H1 (cell line): ENCODE measurements at regions not wholly inside any gene's neighbourhood (a gene's known extent, or its start where the extent isn't known, plus 50 kb on each side); places are given as distances from the start of the nearest gene placed in this dataset.

Experiments used
- BACH1 ChIP-seq: IDR thresholded peaks from 2 replicates; pipeline ENCODE4 v1.6.1; 2012; ENCODE audit warnings: low read length, improper control_type of control experiment
- KDM5A ChIP-seq: fragments of 200-600 bp; IDR thresholded peaks from 2 replicates; pipeline ENCODE4 v1.7.1; 2012; ENCODE audit warnings: mild to moderate bottlenecking, low read length, inconsistent platforms, mixed read lengths
- SIRT6 ChIP-seq: IDR thresholded peaks from one replicate; pipeline ENCODE4 v1.7.1; 2012; ENCODE audit warnings: low read length, inconsistent platforms
- ZNF274 ChIP-seq: IDR thresholded peaks from 2 replicates; pipeline ENCODE4 v1.7.0; 2012; ENCODE audit warnings: low read length, borderline replicate concordance; ENCODE audit errors: extremely low read depth
- TF ChIP-seq, protein P1 (sequence below): IDR thresholded peaks from 2 replicates; pipeline ENCODE4 v1.6.1; 2012; ENCODE audit warnings: inconsistent platforms
- TF ChIP-seq, protein P2 (sequence below), 3 experiments: IDR thresholded peaks; 1 replicate in 2 of 3; 2 replicates in 1 of 3; pipeline versions ENCODE4 v1.5.1 to v1.6.1; 2011; ENCODE audit warnings: low read length in 3 of 3, mild to moderate bottlenecking in 3 of 3, inconsistent platforms in 2 of 3, low read depth in 1 of 3, moderate library complexity in 1 of 3; ENCODE audit not compliant: insufficient read depth in 1 of 3; ENCODE audit errors: control extremely low read depth in 1 of 3

DNA sequence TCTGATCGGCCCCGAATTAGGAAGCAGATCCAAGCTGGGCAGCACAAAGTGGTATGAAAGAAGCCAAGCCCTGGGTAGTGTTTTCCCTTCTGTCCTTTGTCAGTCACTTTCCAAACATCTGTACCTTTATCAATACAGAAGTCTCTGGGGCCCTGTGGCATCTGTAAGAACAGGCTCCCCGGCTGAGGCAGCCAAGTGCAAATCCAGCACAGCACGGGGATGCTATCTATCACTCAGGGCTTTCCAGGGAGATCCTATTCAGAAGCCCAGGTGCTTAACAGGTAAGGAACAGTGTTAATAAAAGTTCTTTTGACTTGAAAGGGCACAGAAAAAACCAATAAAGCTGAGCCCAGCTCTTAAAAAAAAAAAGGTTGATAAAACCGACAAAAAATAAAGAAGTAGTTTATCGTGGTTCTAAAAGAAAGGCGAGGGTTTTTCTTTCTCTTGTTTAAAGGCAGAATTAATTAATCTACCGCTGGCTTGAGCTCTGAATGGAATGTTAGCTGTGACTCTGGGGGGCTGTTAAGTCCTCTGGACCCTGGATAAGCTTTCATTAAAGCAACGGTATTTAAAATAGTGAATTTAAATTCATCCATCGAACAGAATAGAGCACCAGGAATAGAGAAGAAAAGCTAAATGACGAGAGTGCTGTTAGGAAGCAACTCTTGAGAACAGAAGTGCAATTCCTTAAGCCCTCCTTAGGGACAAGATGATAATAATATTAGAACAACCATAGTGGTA, 119.1 kb upstream of the GATB start (continued):
- TF ChIP-seq, protein P1, sequence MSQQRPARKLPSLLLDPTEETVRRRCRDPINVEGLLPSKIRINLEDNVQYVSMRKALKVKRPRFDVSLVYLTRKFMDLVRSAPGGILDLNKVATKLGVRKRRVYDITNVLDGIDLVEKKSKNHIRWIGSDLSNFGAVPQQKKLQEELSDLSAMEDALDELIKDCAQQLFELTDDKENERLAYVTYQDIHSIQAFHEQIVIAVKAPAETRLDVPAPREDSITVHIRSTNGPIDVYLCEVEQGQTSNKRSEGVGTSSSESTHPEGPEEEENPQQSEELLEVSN = no peak
- TF ChIP-seq, protein P2, sequence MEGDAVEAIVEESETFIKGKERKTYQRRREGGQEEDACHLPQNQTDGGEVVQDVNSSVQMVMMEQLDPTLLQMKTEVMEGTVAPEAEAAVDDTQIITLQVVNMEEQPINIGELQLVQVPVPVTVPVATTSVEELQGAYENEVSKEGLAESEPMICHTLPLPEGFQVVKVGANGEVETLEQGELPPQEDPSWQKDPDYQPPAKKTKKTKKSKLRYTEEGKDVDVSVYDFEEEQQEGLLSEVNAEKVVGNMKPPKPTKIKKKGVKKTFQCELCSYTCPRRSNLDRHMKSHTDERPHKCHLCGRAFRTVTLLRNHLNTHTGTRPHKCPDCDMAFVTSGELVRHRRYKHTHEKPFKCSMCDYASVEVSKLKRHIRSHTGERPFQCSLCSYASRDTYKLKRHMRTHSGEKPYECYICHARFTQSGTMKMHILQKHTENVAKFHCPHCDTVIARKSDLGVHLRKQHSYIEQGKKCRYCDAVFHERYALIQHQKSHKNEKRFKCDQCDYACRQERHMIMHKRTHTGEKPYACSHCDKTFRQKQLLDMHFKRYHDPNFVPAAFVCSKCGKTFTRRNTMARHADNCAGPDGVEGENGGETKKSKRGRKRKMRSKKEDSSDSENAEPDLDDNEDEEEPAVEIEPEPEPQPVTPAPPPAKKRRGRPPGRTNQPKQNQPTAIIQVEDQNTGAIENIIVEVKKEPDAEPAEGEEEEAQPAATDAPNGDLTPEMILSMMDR (IDR thresholded peaks at IDR 0.05; ENCODE audit: control extremely low read depth in 1 of 3, insufficient read depth in 1 of 3, low read depth in 1 of 3, low read length in 3 of 3) = no peak
- TF ChIP-seq KDM5A (no peak), SIRT6 (no peak), BACH1 (no peak), ZNF274 (no peak)
- TF ChIP-seq, all 59 proteins: peak for 0
